ENCODE measurements at regions not wholly inside any gene's neighbourhood (a gene's known extent, or its start where the extent isn't known, plus 50 kb on each side); places are given as distances from the start of the nearest gene placed in this dataset.

DNA sequence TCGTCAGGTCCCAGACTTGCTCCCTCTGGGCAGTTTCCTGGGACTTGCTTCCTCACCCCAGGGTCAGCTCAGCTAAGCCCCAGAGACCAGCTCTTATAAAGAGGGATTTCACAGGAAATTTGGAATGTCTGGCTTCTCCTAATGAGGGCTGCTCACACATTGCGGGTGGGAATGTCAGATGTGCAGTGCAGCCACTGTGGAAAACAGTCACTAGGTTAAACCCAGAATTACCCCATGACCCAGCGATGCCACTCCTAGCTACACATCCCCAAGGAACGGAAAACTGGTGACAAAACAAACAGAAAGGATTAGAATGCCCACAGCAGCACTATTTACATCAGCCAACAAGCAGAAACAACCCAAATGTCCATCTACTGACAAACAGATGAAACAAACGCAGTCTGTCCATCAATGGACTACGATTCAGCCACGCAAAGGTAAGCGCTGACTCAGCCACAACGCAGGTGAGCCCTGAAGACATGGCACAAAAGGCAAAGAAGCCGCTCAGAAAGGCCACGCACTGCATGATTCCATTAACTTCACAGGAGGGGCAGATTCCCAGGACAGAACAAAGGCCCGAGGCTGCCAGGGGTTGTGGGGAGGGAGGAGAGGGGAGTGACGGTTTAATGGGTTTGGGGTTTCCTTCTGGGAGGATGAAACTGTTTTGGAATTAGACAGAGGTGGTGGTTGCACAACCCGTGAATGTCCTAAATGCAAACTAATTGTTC, 63.0 kb downstream of the NCOR2 start:
- no peak for DNase-seq (ENCODE audit: low read depth, low spot score)

DNA sequence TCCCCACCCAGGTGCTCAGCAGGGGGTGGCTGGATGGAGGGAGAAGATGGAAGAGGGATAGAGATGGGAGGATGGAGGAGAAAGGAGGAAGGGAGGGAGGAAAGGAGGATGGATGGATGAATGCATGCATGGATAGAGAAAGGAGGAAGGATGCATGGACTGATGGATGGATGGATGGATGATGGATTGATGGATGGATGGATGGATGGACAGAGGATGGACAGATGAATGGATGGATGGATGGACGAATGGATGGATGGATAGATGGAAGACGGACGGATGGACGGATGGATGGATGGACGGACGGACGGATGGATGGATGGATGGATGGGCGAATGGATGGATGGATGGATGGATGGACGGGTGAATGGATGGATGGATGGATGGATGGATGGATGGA, 64.1 kb downstream of the NCOR2 start:
- no peak for DNase-seq (ENCODE audit: low read depth, low spot score)

DNA sequence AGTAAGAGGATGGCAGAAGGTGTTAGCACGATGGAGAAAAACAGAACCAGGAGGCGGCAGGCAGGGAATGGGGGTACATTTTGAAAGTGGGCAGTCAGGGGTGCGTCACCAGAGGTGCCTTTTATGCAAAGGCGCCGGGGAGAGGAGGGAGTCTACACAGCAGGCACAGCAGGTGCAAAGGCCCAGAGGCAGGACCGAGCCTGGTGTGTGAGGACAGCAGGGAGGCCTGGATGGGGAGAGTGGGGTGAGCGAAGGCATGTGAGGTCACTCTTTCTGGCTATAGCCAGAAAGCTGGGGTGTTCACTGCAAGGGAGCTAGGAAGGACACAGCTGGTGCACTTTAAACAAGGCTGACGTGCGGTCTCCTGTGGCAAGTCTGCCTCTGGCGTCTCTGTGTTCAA, 65.0 kb downstream of the NCOR2 start:
- no peak for DNase-seq (ENCODE audit: low read depth, low spot score)

DNA sequence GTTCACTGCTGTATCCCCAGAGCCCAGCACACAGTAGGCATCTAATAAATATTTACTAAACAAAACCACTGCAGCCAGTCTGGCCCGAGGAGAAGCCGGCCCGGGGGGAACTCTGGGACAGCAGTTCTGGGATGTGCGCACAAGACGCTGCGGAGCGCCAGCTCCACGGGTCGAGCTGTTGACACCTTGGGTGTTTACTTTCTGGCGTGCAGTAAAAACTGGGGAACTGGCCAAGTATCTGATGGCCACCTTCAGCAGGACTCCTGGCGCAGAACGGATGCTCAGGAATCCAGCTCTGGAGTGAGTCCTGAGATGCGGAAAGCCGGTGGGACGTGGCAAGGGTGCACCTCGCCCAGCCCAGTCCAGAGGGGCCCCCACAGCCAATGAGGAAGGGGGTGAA, 65.6 kb downstream of the NCOR2 start:
- DNase-seq (ENCODE audit: low read depth, low spot score): peak; percentile 51

DNA sequence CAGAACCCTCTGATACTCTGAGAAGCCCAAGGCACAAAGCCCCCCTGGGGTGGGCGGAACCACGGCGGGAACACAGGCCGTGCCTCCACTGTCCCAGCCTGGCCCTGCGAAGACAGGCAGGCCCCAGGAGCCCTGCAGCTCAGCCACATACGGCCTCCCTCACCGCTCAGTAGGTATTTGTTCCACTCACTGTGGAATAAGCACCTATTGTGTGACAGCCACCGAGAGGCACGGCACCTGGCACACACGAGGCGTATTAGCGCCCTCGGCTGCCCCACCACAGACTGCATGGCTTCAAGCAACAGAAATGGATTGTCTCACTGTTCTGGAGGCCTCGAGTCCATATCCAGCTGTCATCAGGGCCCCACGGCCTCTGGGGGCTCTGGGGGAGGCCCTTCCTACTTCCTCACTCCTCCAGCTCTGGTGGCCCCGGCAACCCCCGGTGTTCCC, 66.3 kb downstream of the NCOR2 start:
- DNase-seq (ENCODE audit: low read depth, low spot score): no peak

DNA sequence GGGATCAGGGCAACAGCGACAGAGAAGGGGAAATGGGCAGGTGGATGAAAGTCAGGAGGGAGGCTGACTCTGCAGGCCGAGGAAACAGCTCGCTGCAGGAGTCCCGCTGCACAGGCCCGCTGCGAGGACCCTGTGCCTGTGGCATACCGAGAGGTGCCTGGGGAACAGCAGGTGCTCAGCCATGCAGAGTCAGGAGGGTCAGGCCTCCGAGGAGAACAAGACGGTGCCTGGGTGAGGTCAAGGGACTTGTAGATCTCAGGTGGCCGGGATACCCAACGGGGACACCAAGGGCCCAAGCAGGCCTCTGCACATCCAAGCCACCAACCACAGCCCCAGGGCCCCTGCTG, 67.5 kb downstream of the NCOR2 start:
- DNase-seq (ENCODE audit: low read depth, low spot score): no peak

DNA sequence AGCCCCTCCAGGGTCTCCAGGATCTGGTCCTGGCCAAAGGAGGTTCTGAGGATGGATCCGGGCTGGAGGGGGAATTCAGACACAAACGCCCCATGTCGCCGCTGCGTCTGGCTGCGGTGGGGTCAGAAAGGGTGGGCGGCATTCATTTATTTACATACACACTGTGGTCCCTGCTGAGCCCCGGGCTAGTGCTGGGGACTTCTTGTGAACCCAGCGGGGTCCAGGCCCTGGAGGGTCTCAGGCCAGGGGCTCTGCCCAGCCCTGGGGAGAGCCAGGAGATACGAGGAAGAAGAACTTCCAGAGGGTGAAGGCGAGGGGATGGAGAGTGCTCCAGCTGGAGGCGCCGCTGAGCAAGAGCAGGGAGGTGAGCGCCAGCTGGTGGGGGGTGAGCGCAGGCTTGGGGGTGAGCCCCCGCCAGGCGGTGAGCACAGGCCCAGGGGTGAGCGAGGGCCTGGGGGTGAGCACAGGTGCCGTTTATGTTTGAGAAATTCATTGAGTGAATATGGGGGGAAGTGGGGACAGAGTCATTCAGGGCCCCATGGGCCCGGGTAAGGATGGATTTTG, 68.1 kb downstream of the NCOR2 start:
- no peak for DNase-seq (ENCODE audit: low read depth, low spot score)

DNA sequence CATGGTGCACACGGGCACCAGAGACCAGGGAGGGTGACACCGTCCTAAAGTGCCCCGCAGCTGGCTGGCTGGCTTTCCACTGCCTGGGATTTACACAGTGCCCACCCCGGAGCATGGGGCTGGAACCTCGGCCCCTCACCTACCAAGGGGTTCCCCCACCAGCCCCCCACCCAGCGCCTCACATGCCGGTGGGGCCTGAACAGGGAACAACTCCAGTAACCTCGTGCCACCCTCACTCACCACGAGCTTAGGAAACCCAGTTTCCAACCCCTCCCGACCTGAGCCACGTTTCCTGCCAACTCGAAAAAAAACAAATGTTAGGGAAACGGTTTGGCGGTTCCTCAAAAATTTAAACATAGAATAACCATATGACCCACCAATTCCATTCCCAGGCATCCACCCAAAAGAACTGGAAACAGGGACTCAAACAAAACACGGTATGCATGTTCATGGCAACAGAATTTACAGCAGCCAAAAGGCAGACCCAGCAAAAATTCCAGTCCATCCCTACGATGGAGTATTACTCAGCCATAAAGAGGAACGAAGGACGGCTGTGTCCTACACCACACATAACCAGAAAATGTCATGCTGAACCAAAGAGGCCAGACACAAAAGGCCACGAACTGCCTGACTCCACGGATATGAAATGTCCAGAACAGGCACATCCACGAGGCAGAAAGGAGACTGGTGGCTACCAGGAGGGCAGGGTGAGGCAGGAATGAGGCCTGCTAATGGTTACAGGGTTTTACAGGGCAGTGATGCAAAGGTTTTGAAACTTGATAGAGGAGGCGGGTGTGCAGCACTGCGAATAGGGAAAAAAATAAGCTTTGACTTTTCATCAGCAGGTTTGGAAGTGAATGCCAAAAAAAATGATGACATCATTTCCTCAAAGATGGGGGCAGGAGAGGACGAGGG, 68.9 kb downstream of the NCOR2 start:
- peak; percentile 76 for DNase-seq (ENCODE audit: low read depth, low spot score)

DNA sequence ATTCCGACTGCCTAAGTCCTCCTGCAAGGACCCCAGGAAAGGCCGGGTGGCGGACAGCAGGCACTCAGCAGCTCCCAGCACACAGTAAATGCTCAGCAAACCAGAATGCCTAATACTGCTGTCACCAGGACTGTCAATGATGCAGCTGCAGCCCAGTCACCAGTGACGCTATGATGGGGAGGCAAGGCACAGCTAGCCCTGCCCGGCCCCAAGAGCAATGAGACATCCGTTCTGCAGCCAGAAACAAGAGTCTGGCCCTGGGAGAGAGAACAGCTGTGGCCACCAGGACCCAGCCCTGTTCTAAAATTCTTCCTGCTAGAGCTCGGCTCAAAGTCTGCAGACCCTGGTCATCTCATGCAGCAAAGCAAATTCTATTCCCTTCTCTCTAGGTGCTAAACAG, 69.8 kb downstream of the NCOR2 start:
- no peak for DNase-seq (ENCODE audit: low read depth, low spot score)

DNA sequence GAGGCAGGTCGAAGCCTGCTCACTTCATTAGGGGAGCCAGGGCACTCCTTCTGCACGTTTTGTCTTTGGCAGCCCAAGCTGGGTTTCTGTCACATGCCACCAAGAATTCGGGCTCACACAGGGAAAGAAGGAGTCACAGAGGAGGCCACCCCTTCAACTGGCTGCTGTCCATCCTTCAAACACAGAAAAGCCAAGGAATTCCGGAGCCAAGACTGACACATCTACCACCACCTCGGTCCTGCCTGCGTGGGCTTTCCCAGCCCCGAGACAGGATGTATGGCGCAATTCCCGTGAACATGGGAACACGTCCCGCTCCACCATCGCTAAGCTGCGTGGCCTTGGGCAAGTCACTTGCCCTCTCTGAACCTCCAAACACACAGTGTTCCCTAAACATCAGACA, 70.4 kb downstream of the NCOR2 start:
- DNase-seq (ENCODE audit: low read depth, low spot score): no peak

DNA sequence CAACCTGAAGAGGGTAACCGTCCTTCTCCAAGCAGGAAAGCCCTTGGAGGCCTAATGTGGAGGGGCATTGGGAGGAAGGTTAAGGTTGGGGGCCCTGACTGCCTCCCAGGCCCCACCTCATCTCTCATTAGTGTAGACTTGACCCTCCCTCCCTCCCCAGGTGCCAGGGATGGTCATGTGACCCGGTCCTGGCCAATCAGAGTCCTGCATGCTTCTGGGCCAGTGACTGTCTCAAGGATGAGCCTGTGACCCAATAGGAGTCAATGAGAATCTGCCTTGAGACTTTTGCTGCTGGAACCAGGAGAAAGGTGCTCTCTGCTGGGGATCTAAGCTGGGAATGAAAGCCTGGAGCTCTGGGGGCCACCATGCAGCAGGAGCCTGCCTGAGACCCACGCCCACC, 70.8 kb downstream of the NCOR2 start:
- no peak for DNase-seq (ENCODE audit: low read depth, low spot score)

DNA sequence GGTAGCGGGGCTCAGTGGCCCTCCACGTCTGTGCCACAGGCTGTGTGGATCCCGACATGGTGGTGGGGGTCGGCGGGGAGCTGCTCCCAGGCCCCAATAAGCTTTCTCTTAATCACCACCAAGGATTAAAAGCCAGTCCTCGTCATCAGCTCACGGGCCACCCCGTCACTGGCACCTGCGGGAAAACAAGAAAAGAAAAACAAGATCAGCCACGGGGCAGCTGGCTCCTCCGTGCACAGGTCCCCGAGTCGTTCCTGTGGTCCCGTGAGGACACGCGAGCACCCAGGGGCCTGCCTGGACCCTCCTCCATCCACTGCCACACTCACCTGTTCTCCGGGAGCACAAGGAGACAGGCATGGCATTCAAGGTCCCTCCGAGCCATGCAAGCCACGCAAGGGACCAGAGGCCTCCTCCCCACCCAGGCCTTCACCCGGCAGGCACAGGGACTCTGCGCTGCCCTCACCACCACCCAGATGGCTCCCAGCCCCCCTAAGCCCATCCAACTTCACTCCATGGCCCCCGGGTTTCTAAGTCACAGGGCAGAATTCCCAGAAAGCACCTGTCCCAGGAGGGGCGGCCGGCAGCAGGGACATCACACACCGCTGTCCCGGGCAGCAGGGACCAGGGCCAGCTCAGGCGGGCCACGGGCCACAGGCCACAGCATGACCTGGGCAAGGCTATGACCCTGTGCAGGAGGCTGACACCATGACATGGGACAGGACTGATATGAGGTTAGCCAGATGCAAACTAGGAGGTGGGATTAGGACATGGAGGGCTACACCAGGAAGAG, 72.0 kb downstream of the NCOR2 start:
- DNase-seq (ENCODE audit: low read depth, low spot score): no peak

DNA sequence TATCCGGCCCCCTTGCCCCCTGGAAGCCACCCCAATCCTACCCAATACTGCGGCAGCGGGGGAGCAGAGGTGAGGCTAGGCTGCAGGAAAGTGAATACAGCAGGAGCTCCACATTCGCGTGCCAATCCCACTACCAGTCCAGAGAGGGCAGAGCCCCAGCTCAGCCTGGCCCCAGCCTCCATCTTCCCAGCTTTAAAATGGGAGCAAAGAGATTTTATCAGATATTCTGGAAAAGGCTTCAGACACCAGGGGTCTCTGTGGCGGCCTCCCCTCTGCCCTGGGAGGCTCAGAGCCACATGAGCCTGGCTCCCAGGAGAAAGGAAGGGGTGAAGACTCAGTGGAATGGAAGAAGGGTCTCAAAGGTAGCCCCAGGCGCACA, 72.7 kb downstream of the NCOR2 start:
- DNase-seq (ENCODE audit: low read depth, low spot score): no peak

DNA sequence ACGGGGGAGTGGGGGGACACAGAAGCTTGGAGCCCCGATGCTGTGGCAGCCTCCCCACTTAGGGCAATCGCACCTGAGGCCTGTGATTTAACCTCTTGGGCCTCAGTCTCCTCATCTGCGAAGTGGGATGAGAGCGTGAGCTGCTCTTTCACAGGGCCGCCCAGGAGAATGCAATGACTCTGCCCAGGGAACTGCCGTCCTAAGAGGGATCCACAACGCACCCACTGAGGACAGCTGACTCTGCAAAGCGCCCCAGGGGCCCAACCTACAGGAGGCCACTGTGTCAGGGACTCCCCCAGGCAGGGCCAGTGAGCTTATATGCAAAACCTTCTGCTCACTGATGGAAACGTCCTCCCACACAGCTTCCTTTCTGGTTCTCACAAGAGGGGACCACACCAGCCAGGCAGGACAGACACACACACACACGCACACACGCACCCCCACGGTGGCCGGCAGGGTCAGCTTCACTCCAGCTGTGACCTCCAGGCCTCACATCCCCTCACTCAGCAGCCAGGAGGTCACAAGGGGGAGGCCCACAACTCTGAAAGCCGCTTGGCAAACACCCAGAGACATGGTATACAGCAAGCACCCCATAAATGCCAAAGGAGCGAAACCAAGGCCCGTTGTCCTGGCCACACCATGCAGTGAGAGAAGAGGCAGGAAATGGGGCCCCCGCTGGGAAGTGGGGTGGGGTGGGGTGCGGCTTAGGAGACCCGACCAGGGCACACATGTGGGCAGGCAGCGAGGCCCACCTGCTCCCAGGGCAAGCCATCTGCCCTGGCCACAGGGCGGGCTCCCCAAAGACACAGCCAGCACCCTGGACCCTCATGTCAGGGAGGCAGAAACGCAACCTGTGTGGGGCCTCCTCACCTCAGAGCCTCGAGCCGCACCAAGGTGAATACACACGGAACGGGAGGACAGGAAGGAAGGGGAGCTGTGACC, 73.3 kb downstream of the NCOR2 start:
- DNase-seq (ENCODE audit: low read depth, low spot score): no peak

DNA sequence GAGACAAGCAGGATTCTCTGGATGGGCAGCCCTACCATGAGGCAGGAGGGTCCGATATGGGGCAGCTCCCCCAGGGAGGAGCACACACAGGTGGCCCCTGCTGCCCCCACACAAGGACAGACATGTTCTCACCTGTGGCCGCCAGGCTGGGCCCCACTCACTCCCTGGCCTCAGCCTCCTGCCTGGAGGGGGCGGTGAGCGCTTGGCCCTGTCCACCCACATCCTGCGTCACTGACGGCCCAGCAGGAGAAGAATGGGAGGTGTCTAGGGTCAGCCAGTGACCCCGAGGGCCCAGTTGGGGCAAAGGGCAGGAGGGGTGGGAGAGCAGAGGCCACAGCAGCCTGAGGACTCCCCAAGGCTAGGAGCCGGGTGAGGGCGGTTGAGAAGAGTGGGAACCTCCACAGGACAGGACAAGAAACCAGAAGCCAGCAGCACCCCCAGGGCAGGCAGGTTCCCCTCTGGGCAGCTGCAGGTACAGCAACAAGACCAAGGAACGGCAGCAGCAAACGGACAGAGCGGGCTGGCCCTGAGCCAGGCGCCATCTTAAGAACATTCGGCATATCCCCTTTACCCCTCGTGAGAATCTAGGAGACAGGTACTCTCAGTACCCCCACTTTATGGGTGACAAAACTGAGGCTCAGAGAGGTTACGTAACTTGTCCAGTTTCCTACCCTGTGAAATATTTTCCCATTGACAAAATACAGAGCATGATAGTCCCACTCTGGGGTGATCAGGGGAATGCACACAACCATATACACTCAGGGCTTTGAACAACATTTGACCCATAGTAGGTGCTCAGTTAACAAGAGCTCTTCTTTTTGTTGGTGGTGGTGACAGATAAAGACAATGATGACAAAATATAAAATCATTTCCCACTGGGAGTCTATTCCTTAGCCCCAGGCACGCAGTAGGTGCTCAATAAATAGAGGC, 74.3 kb downstream of the NCOR2 start:
- DNase-seq (ENCODE audit: low read depth, low spot score): no peak

DNA sequence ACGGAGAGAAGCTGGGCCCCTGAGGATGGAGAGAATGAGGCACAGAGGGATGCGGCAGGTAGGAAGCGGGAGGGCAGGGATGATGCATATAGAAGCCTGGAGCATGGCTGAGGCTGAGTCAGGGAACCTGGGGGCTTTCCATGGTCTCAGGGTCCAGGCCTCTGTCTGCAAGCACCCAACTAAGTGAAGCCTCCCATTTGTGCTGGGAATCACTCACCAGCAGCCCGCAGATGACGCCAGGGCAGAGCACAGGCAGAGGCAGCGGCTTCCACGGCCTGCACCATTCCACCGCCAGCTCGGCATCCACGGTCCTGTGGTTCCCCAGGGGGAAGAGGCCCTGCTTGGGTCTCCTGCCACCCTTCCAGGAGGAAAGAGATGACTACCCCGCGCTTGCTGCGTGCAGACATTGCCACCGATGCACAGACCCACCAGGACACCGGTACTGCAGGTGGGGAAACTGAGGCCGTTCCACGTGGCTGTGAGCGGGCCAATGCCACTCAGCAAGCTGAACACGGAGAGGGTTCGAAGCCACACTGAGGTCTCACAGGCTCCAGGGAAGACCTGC, 75.5 kb downstream of the NCOR2 start:
- DNase-seq (ENCODE audit: low read depth, low spot score): no peak

DNA sequence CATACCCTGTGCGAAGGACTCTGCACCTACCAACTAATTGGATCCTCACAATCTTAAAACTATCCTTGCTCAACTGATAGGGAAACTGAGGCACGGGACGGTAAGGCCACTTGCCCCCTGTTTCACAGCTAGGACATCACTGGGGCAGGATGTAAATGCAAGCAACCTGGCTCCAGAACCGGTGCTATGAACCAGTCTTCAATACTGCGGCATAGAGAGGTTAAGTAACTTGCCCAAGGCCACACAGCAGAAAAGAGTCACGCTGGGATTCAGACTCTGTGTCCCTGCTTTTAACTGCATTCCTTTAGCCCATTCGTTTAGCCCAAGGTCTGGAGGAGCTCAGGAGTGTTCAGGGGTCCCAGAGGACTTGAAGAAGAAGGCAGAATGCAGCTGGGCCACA, 76.1 kb downstream of the NCOR2 start:
- DNase-seq (ENCODE audit: low read depth, low spot score): no peak

DNA sequence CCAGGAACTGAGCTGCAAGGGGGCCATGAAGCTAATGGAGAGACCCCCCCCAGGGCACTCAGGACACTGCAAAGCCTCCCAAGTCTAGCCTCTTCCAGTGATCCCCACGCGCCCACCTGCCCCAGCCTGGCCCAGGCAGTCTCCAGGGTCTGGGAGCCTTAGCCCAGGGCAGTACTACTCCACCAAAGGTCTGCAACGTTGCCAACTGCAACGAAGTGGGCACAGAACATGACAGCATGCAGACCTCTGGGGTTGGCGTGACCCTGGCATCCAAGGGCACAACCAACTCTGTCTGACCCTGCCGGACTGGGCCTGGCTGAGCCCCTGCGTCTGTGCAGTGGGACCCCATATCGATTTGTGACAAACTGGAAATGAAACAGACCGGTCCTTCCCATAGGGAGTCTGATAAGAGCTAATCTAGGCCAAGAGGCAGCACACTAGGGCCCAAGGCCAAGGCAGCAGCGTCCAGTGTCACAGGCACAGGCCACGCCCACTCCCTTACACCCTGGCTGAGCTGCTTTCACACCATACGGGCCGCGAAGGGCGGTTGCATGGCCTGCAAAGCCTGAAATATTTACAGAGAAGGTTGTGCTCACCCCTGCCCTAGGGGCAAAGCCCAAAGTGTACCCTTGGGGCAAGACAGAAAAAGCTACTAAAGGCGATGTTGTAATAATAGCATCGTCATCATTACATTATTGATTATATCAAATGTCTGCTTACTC, 76.7 kb downstream of the NCOR2 start:
- DNase-seq (ENCODE audit: low read depth, low spot score): no peak

Measured in astrocyte of the hippocampus (primary cell).